K562 (cell line): ENCODE measurements at regions not wholly inside any gene's neighbourhood (a gene's known extent, or its start where the extent isn't known, plus 50 kb on each side); places are given as distances from the start of the nearest gene placed in this dataset.

Experiments
- ATAC-seq: fragments of 200-7000 bp; cut with Tn5 transposase; 3 replicates; pipeline ENCODE4 v1.9.1; 2020; ENCODE audit warnings: moderate library complexity
- BruUV-seq: library from RNA; stranded (reverse); fragments of 400-500 nt; replicated peaks from 2 replicates; lab custom pipeline; 2021; lab: Mats Ljungman, UMichigan
- CTCF ChIA-PET: fragments of 300-600 bp; formaldehyde crosslinking; extraction: SDS; loops from one replicate; lab custom pipeline; 2021; ENCODE audit warnings: low intra/inter-chr PET ratio; lab: Yijun Ruan, JAX
- POLR2A ChIA-PET: fragments of 300-600, 350-650 bp; sonication (Branson Sonifier 250); formaldehyde crosslinking; extraction: SDS; loops from one replicate; lab custom pipeline; 2021; ENCODE audit warnings: antibody characterized with exemption, inconsistent platforms; lab: Yijun Ruan, JAX
- DNase-seq, 4 experiments: peaks; one replicate each; pipeline versions ENCODE4 v3.0.0 to v3.0.0-alpha.2; 2011 to 2018; ENCODE audit warnings: low spot score in 3 of 4, mixed read lengths in 3 of 4; ENCODE audit errors: extremely low read depth in 1 of 4
- FAIRE-seq: peaks from 2 replicates; lab custom pipeline; 2011; peaks lifted over from hg19 to GRCh38; lab: Jason Lieb, UNC
- H2AFZ ChIP-seq: 2 replicates; pipeline ENCODE4 v1.6.0; 2011; ENCODE audit warnings: low read depth, low read length, control low read depth, inconsistent platforms
- H3K27ac ChIP-seq: fragments of 200-600 bp; 3 replicates; pipeline ENCODE4 v1.8.0; 2011; ENCODE audit warnings: low read depth, mild to moderate bottlenecking, control low read depth, inconsistent platforms, low read length, moderate library complexity, mixed read lengths; ENCODE audit errors: extremely low read depth
- H3K27me3 ChIP-seq, 2 experiments: fragments of 300-600 bp in 1 of 2; 2 replicates in 1 of 2; 3 replicates in 1 of 2; pipeline versions ENCODE4 v1.6.0 to v1.8.0; 2011; ENCODE audit warnings: inconsistent platforms in 2 of 2, low read length in 2 of 2, mild to moderate bottlenecking in 1 of 2, mixed read lengths in 1 of 2, moderate library complexity in 1 of 2; ENCODE audit not compliant: control insufficient read depth in 2 of 2, insufficient read depth in 2 of 2
- H3K36me3 ChIP-seq: fragments of 300-600 bp; 3 replicates; pipeline ENCODE4 v1.8.0; 2011; ENCODE audit warnings: mild to moderate bottlenecking, low read length, inconsistent platforms; ENCODE audit not compliant: control insufficient read depth, insufficient read depth
- H3K4me1 ChIP-seq, 2 experiments: fragments of 200-600 bp in 1 of 2; replicated peaks in 1 of 2; 2 replicates in 1 of 2; 3 replicates in 1 of 2; pipeline versions ENCODE4 v1.5.1 to v1.8.0; 2011; ENCODE audit warnings: inconsistent platforms in 2 of 2, low read length in 2 of 2, mild to moderate bottlenecking in 1 of 2, mixed read lengths in 1 of 2, moderate library complexity in 1 of 2; ENCODE audit not compliant: control insufficient read depth in 2 of 2, insufficient read depth in 2 of 2
- H3K4me2 ChIP-seq: 2 replicates; pipeline ENCODE4 v1.6.1; 2011; ENCODE audit warnings: low read length, control low read depth, inconsistent platforms, mixed read lengths; ENCODE audit not compliant: insufficient read depth
- H3K4me3 ChIP-seq: fragments of 200-600 bp; sonication (generic), shearing (Covaris generic); 2 replicates; pipeline ENCODE4 v1.5.1; 2016; ENCODE audit warnings: control low read depth, inconsistent platforms
- H3K79me2 ChIP-seq: fragments of 200-600 bp; 3 replicates; pipeline ENCODE4 v1.8.0; 2011; ENCODE audit warnings: low read length, inconsistent platforms; ENCODE audit not compliant: control insufficient read depth, insufficient read depth
- H3K9ac ChIP-seq, 2 experiments: 2 replicates each; pipeline versions ENCODE4 v1.6.0 to v1.6.1; 2011; ENCODE audit warnings: low read depth in 2 of 2, low read length in 2 of 2, control low read depth in 1 of 2, inconsistent platforms in 1 of 2, mild to moderate bottlenecking in 1 of 2, mixed read lengths in 1 of 2; ENCODE audit not compliant: insufficient read depth in 1 of 2
- H3K9me1 ChIP-seq: one replicate; pipeline ENCODE4 v1.6.0; 2011; ENCODE audit warnings: inconsistent platforms, mild to moderate bottlenecking, low read length, moderate library complexity; ENCODE audit not compliant: control insufficient read depth, insufficient read depth
- H3K9me3 ChIP-seq: replicated peaks from 2 replicates; pipeline ENCODE4 v1.5.1; 2011; ENCODE audit warnings: low read depth, low read length, inconsistent platforms; ENCODE audit not compliant: control insufficient read depth, insufficient read depth
- H4K20me1 ChIP-seq: replicated peaks from 2 replicates; pipeline ENCODE4 v1.6.1; 2011; ENCODE audit warnings: low read length, inconsistent platforms, mixed read lengths; ENCODE audit not compliant: control insufficient read depth, insufficient read depth
- ASH1L ChIP-seq: fragments of 450-650 bp; IDR thresholded peaks from 2 replicates; pipeline ENCODE4 v1.6.1; 2018; ENCODE audit warnings: borderline replicate concordance, mild to moderate bottlenecking, low read depth; ENCODE audit not compliant: partially characterized antibody
- CUX1 ChIP-seq: fragments of 200-800 bp; sonication (Bioruptor generic); IDR thresholded peaks from 2 replicates; pipeline ENCODE4 v1.6.1; 2016; ENCODE audit warnings: missing genetic modification characterization, missing compliant biosample characterization
- DACH1 ChIP-seq: fragments of 450-650 bp; IDR thresholded peaks from 2 replicates; pipeline ENCODE4 v1.6.1; 2018; ENCODE audit not compliant: partially characterized antibody
- HDGF ChIP-seq: fragments of 450-650 bp; IDR thresholded peaks from 2 replicates; pipeline ENCODE4 v1.6.1; 2016
- HNRNPUL1 ChIP-seq: fragments of 200-400 bp; formaldehyde crosslinking; IDR thresholded peaks from 2 replicates; pipeline ENCODE4 v1.6.1; 2017; ENCODE audit warnings: low read length
- NR2C2 ChIP-seq, 2 experiments: fragments of 200-800 bp in 1 of 2; sonication (Bioruptor generic) in 1 of 2; sonication (generic) in 1 of 2; formaldehyde crosslinking in 1 of 2; IDR thresholded peaks; 2 replicates each; pipeline versions ENCODE4 v1.6.1 to v1.8.0; 2016 to 2022; ENCODE audit warnings: mild to moderate bottlenecking in 1 of 2, missing compliant biosample characterization in 1 of 2, missing genetic modification characterization in 1 of 2, missing genetic modification reagents in 1 of 2
- NUFIP1 ChIP-seq: fragments of 450-650 bp; IDR thresholded peaks from 2 replicates; pipeline ENCODE4 v1.6.1; 2018; ENCODE audit not compliant: partially characterized antibody
- PHF8 ChIP-seq: fragments of 200-600 bp; sonication (generic); IDR thresholded peaks from 2 replicates; pipeline ENCODE4 v1.6.1; 2012; ENCODE audit warnings: mixed run types, mild to moderate bottlenecking, inconsistent platforms, low read length, moderate library complexity, borderline replicate concordance
- SREBF1 ChIP-seq: fragments of 150-350 bp; IDR thresholded peaks from 2 replicates; pipeline ENCODE4 v1.6.1; 2014; ENCODE audit warnings: antibody characterized with exemption, low read depth, low read length, borderline replicate concordance
- TCF7 ChIP-seq: sonication (generic); IDR thresholded peaks from 2 replicates; pipeline ENCODE4 v1.6.1; 2016; ENCODE audit warnings: antibody characterized with exemption, borderline replicate concordance
- ZNF175 ChIP-seq: fragments of 200-800 bp; sonication (Bioruptor generic); IDR thresholded peaks from 2 replicates; pipeline ENCODE4 v1.6.1; 2016; ENCODE audit warnings: low read depth, mild to moderate bottlenecking, missing genetic modification characterization, missing compliant biosample characterization
- ZNF316 ChIP-seq: fragments of 450-650 bp; IDR thresholded peaks from 2 replicates; pipeline ENCODE4 v1.6.1; 2016
- ZNF398 ChIP-seq: fragments of 250-450 bp; sonication (Bioruptor Pico); IDR thresholded peaks from 2 replicates; pipeline ENCODE4 v1.8.0; 2021; ENCODE audit warnings: moderate library complexity, mild to moderate bottlenecking, inconsistent platforms
- ZNF41 ChIP-seq: fragments of 250-450 bp; sonication (Bioruptor Pico); conservative IDR thresholded peaks from 2 replicates; pipeline ENCODE4 v1.4.0; 2020; ENCODE audit warnings: mild to moderate bottlenecking
- WGBS: fragments of 100-300 bp; shearing (Covaris generic); methylation state at CpG from one replicate; pipeline ENCODE4 v1.1.6; 2016; ENCODE audit warnings: low coverage, mixed read lengths; ENCODE audit not compliant: insufficient coverage; ENCODE audit errors: missing lambda C conversion rate; 5-methylcytosine and 5-hydroxymethylcytosine counted together
- in situ Hi-C: fragments of 300-500 bp; cut with MboI; formaldehyde crosslinking; loops from 4 replicates; pipeline ENCODE4 v1.15.0; 2018; ENCODE audit warnings: inconsistent platforms, mixed read lengths
- intact Hi-C: fragments of 100-400 bp; cut with micrococcal nuclease; formaldehyde crosslinking; loops from 2 replicates; pipeline ENCODE4 v1.14.2; 2022

- POLR2A ChIA-PET = interaction anchor here (0.5 to 0.6 kb wide), 2 partner anchors 9 to 20 kb away, joined by 3 read pairs; no protein-coding TSS in a partner anchor
- CTCF ChIA-PET = no interaction called here
- no TSS peak for BruUV-seq
- peaks cover 0 to 3% of the 10 kb centered on the region in 2 experiments; a peak in 1 of 5 replicates for H3K4me1 ChIP-seq
- no peaks in the 10 kb centered on the region for H3K36me3 ChIP-seq
- H3K4me2 ChIP-seq = no peak overlapping the region
- 0% methylated on average over 11 of the region's 11 CpGs for WGBS
- H4K20me1 ChIP-seq = no peaks in the 10 kb centered on the region
- in situ Hi-C loops (no loop called here), intact Hi-C loops (no loop called here)
- H3K4me3 ChIP-seq = no peak overlapping the region
- ATAC-seq (no peak), DNase-seq (no peak), FAIRE-seq (no peak)
- no peaks in the 10 kb centered on the region for H3K79me2 ChIP-seq
- no peak overlapping the region for H3K27ac ChIP-seq
- no peak overlapping the region for H2AFZ ChIP-seq
- no peak overlapping the region for H3K9ac ChIP-seq
- no peaks in the 10 kb centered on the region for H3K9me1 ChIP-seq
- H3K9me3 ChIP-seq = no peaks in the 10 kb centered on the region; the same call in 1 of the 2 replicates
- H3K27me3 ChIP-seq = peaks cover 4 to 13% of the 10 kb centered on the region in 2 experiments; a peak in 3 of 5 replicates
- TF ChIP-seq ZNF316 (no peak), TCF7 (no peak), ASH1L (no peak), NR2C2 (CRISPR knock-in tag; IDR thresholded peaks at IDR 0.05) (no peak), NR2C2 (tag; IDR thresholded peaks at IDR 0.05) (no peak), HNRNPUL1 (no peak), HDGF (no peak), DACH1 (no peak), ZNF41 (CRISPR knock-in tag) (no peak), CUX1 (CRISPR knock-in tag) (no peak), ZNF175 (CRISPR knock-in tag) (no peak), SREBF1 (no peak), PHF8 (no peak), ZNF398 (no peak), NUFIP1 (no peak)
Measured at GRCh38 chr6:169926617-169927417, 175.4 kb downstream of the ERMARD start.
